Large intestine (tissue), 3 donors: ENCODE measurements at regions not wholly inside any gene's neighbourhood (a gene's known extent, or its start where the extent isn't known, plus 50 kb on each side); places are given as distances from the start of the nearest gene placed in this dataset.

ENCODE experiments used
- DNase-seq, 2 donors: peaks; one replicate each; pipeline versions ENCODE4 v3.0.0 to v3.0.0-alpha.2; 2013
- H3K27ac ChIP-seq: one replicate; pipeline ENCODE4 v1.5.1; 2013; ENCODE audit warnings: low read length
- H3K27me3 ChIP-seq: 2 replicates; pipeline ENCODE4 v1.6.1; 2013; ENCODE audit warnings: low read length; ENCODE audit not compliant: control insufficient read depth, insufficient read depth
- H3K36me3 ChIP-seq: 2 replicates; pipeline ENCODE4 v1.6.1; 2013; ENCODE audit warnings: low read length; ENCODE audit not compliant: control insufficient read depth, insufficient read depth
- H3K4me1 ChIP-seq: one replicate; pipeline ENCODE4 v1.6.1; 2013; ENCODE audit warnings: low read length; ENCODE audit not compliant: control insufficient read depth, insufficient read depth
- H3K4me3 ChIP-seq: one replicate; pipeline ENCODE4 v1.5.1; 2013; ENCODE audit warnings: low read length
- H3K9me3 ChIP-seq: one replicate; pipeline ENCODE4 v1.6.1; 2013; ENCODE audit warnings: mild to moderate bottlenecking, low read depth, low read length, moderate library complexity; ENCODE audit not compliant: control insufficient read depth
- WGBS: methylation state at CpG from one replicate; pipeline ENCODE4 v1.1.5; 2013; ENCODE audit warnings: low lambda C conversion rate; ENCODE audit not compliant: insufficient coverage; 5-methylcytosine and 5-hydroxymethylcytosine counted together

GRCh38 chr3:27861046-27862036 is 139.2 kb upstream of the EOMES start:
- Histone ChIP-seq H3K27ac (no peak overlapping the region), H3K9me3 (no peaks in the 10 kb centered on the region), H3K4me3 (no peak overlapping the region), H3K36me3 (no peaks in the 10 kb centered on the region), H3K4me1 (no peaks in the 10 kb centered on the region), H3K27me3 (no peaks in the 10 kb centered on the region)
- WGBS, result no CpG with 5 or more reads among the region's 6 CpGs
- no peak for DNase-seq

- Histone ChIP-seq H3K27me3 (no peaks in the 10 kb centered on the region), H3K36me3 (no peaks in the 10 kb centered on the region), H3K9me3 (peaks cover 4% of the 10 kb centered on the region), H3K4me1 (no peaks in the 10 kb centered on the region), H3K27ac (no peak overlapping the region), H3K4me3 (no peak overlapping the region)
- DNase-seq, result no peak
Observed at GRCh38 chr3:27865731-27866130, 143.6 kb upstream of the EOMES start.

GRCh38 chr3:27869152-27869551 is 147.0 kb upstream of the EOMES start:
- H3K4me1 ChIP-seq, result no peaks in the 10 kb centered on the region
- H3K27ac ChIP-seq, result no peak overlapping the region
- peaks cover 4% of the 10 kb centered on the region for H3K9me3 ChIP-seq
- no peaks in the 10 kb centered on the region for H3K27me3 ChIP-seq
- no peaks in the 10 kb centered on the region for H3K36me3 ChIP-seq
- DNase-seq, result no peak
- no peak overlapping the region for H3K4me3 ChIP-seq

- no peak overlapping the region for H3K27ac ChIP-seq
- no peaks in the 10 kb centered on the region for H3K36me3 ChIP-seq
- no peaks in the 10 kb centered on the region for H3K27me3 ChIP-seq
- no peak for DNase-seq
- H3K4me3 ChIP-seq, result no peak overlapping the region
- 100% methylated on average over 1 of the region's 7 CpGs for WGBS
- H3K4me1 ChIP-seq, result no peaks in the 10 kb centered on the region
- no peaks in the 10 kb centered on the region for H3K9me3 ChIP-seq
Observed at GRCh38 chr3:27877061-27878013, 155.2 kb upstream of the EOMES start.

GRCh38 chr3:27878014-27878383 is 155.9 kb upstream of the EOMES start:
- H3K27me3 ChIP-seq, result no peaks in the 10 kb centered on the region
- no CpG with 5 or more reads among the region's 1 CpG for WGBS
- no peaks in the 10 kb centered on the region for H3K4me1 ChIP-seq
- H3K4me3 ChIP-seq, result no peak overlapping the region
- no peaks in the 10 kb centered on the region for H3K9me3 ChIP-seq
- no peak for DNase-seq
- H3K36me3 ChIP-seq, result no peaks in the 10 kb centered on the region
- H3K27ac ChIP-seq, result no peak overlapping the region

- no peak for DNase-seq
- no peaks in the 10 kb centered on the region for H3K27me3 ChIP-seq
- H3K9me3 ChIP-seq, result no peaks in the 10 kb centered on the region
- no peak overlapping the region for H3K27ac ChIP-seq
- H3K4me3 ChIP-seq, result no peak overlapping the region
- no peaks in the 10 kb centered on the region for H3K36me3 ChIP-seq
- no peaks in the 10 kb centered on the region for H3K4me1 ChIP-seq
- 40% methylated on average over 1 of the region's 7 CpGs for WGBS
Observed at GRCh38 chr3:27880969-27881892, 159.1 kb upstream of the EOMES start.

GRCh38 chr3:27883266-27883665 is 161.1 kb upstream of the EOMES start:
- H3K4me1 ChIP-seq, result no peaks in the 10 kb centered on the region
- H3K27ac ChIP-seq, result no peak overlapping the region
- DNase-seq, result no peak
- H3K27me3 ChIP-seq, result no peaks in the 10 kb centered on the region
- H3K36me3 ChIP-seq, result no peaks in the 10 kb centered on the region
- no peaks in the 10 kb centered on the region for H3K9me3 ChIP-seq
- WGBS, result no CpG with 5 or more reads among the region's 1 CpG
- H3K4me3 ChIP-seq, result no peak overlapping the region

GRCh38 chr3:27885641-27886040 is 163.5 kb upstream of the EOMES start:
- H3K36me3 ChIP-seq, result no peaks in the 10 kb centered on the region
- DNase-seq, result no peak
- no peaks in the 10 kb centered on the region for H3K4me1 ChIP-seq
- WGBS, result no CpG with 5 or more reads among the region's 1 CpG
- H3K27ac ChIP-seq, result no peak overlapping the region
- no peaks in the 10 kb centered on the region for H3K27me3 ChIP-seq
- H3K9me3 ChIP-seq, result no peaks in the 10 kb centered on the region
- no peak overlapping the region for H3K4me3 ChIP-seq

GRCh38 chr3:27888562-27888961 is 166.4 kb upstream of the EOMES start:
- H3K27ac ChIP-seq, result no peak overlapping the region
- no CpG with 5 or more reads among the region's 2 CpGs for WGBS
- H3K9me3 ChIP-seq, result peaks cover 2% of the 10 kb centered on the region

GRCh38 chr3:27889745-27890144 is 167.6 kb upstream of the EOMES start:
- WGBS, result no CpG with 5 or more reads among the region's 4 CpGs
- Histone ChIP-seq H3K4me1 (no peaks in the 10 kb centered on the region), H3K27me3 (no peaks in the 10 kb centered on the region), H3K9me3 (peaks cover 2% of the 10 kb centered on the region), H3K36me3 (no peaks in the 10 kb centered on the region), H3K27ac (no peak overlapping the region), H3K4me3 (no peak overlapping the region)
- DNase-seq, result no peak

More at GRCh38 chr3:27888562-27888961, 166.4 kb upstream of the EOMES start:
- H3K4me3 ChIP-seq, result no peak overlapping the region
- DNase-seq, result no peak
- H3K27me3 ChIP-seq, result no peaks in the 10 kb centered on the region
- no peaks in the 10 kb centered on the region for H3K4me1 ChIP-seq
- no peaks in the 10 kb centered on the region for H3K36me3 ChIP-seq
